HUES64 (cell line): ENCODE measurements at regions not wholly inside any gene's neighbourhood (a gene's known extent, or its start where the extent isn't known, plus 50 kb on each side); places are given as distances from the start of the nearest gene placed in this dataset.

Experiments used
- H3K27ac ChIP-seq: 2 replicates; pipeline ENCODE4 v1.7.0; 2013; ENCODE audit warnings: low read depth, low read length, inconsistent platforms
- H3K27me3 ChIP-seq: 2 replicates; pipeline ENCODE4 v1.6.1; 2013; ENCODE audit warnings: mild to moderate bottlenecking, low read length; ENCODE audit not compliant: insufficient read depth
- H3K36me3 ChIP-seq: 2 replicates; pipeline ENCODE4 v1.6.1; 2013; ENCODE audit warnings: mild to moderate bottlenecking, low read length; ENCODE audit not compliant: insufficient read depth
- H3K4me1 ChIP-seq: 2 replicates; pipeline ENCODE4 v1.6.1; 2013; ENCODE audit warnings: mild to moderate bottlenecking, low read length, moderate library complexity; ENCODE audit not compliant: insufficient read depth
- H3K4me3 ChIP-seq: 2 replicates; pipeline ENCODE4 v1.5.1; 2013; ENCODE audit warnings: mild to moderate bottlenecking, low read length, moderate library complexity
- H3K9ac ChIP-seq: 2 replicates; pipeline ENCODE4 v1.6.1; 2013; ENCODE audit warnings: mild to moderate bottlenecking, low read depth, low read length
- H3K9me3 ChIP-seq: 2 replicates; pipeline ENCODE4 v1.6.1; 2013; ENCODE audit warnings: low read depth, low read length; ENCODE audit not compliant: insufficient read depth
- WGBS: fragments of 150-250, 120-280 bp; methylation state at CpG from one replicate; pipeline ENCODE4 v1.1.7; 2013; ENCODE audit warnings: missing lambda C conversion rate; 5-methylcytosine and 5-hydroxymethylcytosine counted together

- WGBS = 89% methylated on average over 2 of the region's 2 CpGs
- H3K9me3 ChIP-seq = no peaks in the 10 kb centered on the region
Observed at GRCh38 chr2:188645986-188646385, 328.2 kb upstream of the COL3A1 start.

GRCh38 chr2:188647430-188648070 is 326.6 kb upstream of the COL3A1 start:
- Histone ChIP-seq H3K36me3 (no peaks in the 10 kb centered on the region), H3K27ac (no peak overlapping the region), H3K27me3 (no peaks in the 10 kb centered on the region), H3K4me3 (no peak overlapping the region), H3K9ac (no peak overlapping the region), H3K4me1 (no peaks in the 10 kb centered on the region), H3K9me3 (no peaks in the 10 kb centered on the region)
- WGBS = 97% methylated on average over 2 of the region's 3 CpGs

More at GRCh38 chr2:188645986-188646385, 328.2 kb upstream of the COL3A1 start:
- Histone ChIP-seq H3K4me1 (no peaks in the 10 kb centered on the region), H3K36me3 (no peaks in the 10 kb centered on the region), H3K27me3 (no peaks in the 10 kb centered on the region), H3K4me3 (no peak overlapping the region), H3K9ac (no peak overlapping the region), H3K27ac (no peak overlapping the region)

- H3K27me3 ChIP-seq = no peaks in the 10 kb centered on the region
- no peak overlapping the region for H3K9ac ChIP-seq
- WGBS = 97% methylated on average over 1 of the region's 1 CpG
- H3K36me3 ChIP-seq = no peaks in the 10 kb centered on the region
- no peak overlapping the region for H3K27ac ChIP-seq
- H3K4me3 ChIP-seq = no peak overlapping the region
- no peaks in the 10 kb centered on the region for H3K9me3 ChIP-seq
- H3K4me1 ChIP-seq = 0 out of 2 replicates have a peak, but pooled peaks cover under 1% of the 10 kb centered on the region
Observed at GRCh38 chr2:188659656-188660406, 314.3 kb upstream of the COL3A1 start.

DNA sequence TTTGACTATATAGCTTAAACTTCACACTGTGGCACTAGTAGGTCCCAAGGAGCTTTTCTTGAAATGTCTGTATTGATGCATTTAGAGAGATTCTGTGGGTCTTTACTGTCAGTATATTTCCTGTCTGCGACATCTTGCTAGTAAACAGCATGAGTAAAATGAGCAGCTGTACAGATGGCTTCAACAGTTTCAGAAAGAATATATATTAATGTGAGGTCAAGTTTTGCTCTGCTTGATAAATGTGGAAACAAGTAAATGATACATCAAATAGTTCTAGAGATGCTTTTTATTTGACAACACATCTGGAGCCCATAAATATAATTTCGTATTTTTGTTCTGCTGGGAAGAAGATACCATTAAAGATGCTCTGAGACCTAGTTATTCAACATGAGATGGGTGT is 310.9 kb upstream of the COL3A1 start:
- no peak overlapping the region for H3K27ac ChIP-seq
- peaks cover 11% of the 10 kb centered on the region; the same call in 1 of the 2 replicates for H3K4me1 ChIP-seq
- H3K4me3 ChIP-seq = no peak overlapping the region
- H3K27me3 ChIP-seq = no peaks in the 10 kb centered on the region
- WGBS = 86% methylated on average over 1 of the region's 2 CpGs
- H3K9ac ChIP-seq = no peak overlapping the region
- H3K36me3 ChIP-seq = no peaks in the 10 kb centered on the region
- H3K9me3 ChIP-seq = no peaks in the 10 kb centered on the region

DNA sequence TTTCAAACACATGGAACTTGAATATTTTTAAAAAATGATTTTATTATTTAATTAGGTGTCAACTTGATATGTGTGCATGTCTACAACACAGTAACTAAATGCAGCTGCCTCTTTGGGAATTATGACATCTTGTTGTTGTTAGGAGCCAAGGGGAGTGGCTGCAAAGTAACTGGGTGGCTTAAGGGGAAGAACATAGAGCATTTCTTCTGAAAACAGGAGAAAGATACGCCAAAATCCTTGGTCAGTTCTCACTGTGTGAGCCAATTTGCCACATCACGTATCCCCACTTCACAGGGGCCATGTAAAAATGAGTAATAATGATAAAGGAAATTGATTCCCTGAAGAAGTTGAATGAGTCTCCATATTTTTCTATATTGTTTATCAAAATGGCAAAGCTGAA is 309.8 kb upstream of the COL3A1 start:
- no peak overlapping the region for H3K4me3 ChIP-seq
- 91% methylated on average over 2 of the region's 2 CpGs for WGBS
- H3K9ac ChIP-seq = no peak overlapping the region
- H3K36me3 ChIP-seq = no peaks in the 10 kb centered on the region
- H3K27ac ChIP-seq = no peak overlapping the region
- no peaks in the 10 kb centered on the region for H3K9me3 ChIP-seq
- H3K27me3 ChIP-seq = no peaks in the 10 kb centered on the region
- peaks cover 11% of the 10 kb centered on the region; the same call in 1 of the 2 replicates for H3K4me1 ChIP-seq

DNA sequence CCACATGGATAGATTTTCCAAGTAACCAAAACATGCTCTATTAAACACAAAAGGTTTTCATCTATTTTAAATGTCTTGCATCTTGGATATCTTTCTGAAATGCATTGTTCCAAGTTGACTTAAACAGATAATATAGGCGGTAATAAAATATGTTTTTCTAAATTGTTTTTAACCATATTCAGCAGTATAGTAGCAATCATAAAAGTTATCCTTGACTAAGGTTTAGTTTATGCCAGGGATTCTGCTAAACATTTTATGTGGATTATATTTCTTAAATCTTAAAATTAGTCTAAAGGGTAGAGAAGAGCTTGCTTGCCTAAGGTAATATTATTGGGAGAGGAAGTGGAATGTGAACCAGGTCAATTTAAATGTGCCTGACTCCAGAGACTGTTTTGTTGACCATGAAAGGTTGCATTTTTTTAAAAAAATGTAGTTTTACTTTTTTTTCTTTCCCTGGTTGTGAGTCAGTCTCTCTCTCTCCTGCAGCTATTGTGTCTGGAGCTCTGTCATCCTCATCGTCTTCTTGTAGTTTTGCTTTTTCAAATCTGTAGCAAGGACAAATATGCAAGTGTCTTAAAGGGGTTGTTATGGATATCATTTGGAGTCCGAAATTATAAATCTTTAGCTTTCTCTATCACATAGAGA is 309.1 kb upstream of the COL3A1 start:
- WGBS = 83% methylated on average over 1 of the region's 3 CpGs
- Histone ChIP-seq H3K9me3 (no peaks in the 10 kb centered on the region), H3K4me1 (peaks cover 11% of the 10 kb centered on the region; the same call in 1 of the 2 replicates), H3K27me3 (no peaks in the 10 kb centered on the region), H3K4me3 (no peak overlapping the region), H3K9ac (no peak overlapping the region), H3K27ac (no peak overlapping the region), H3K36me3 (no peaks in the 10 kb centered on the region)

DNA sequence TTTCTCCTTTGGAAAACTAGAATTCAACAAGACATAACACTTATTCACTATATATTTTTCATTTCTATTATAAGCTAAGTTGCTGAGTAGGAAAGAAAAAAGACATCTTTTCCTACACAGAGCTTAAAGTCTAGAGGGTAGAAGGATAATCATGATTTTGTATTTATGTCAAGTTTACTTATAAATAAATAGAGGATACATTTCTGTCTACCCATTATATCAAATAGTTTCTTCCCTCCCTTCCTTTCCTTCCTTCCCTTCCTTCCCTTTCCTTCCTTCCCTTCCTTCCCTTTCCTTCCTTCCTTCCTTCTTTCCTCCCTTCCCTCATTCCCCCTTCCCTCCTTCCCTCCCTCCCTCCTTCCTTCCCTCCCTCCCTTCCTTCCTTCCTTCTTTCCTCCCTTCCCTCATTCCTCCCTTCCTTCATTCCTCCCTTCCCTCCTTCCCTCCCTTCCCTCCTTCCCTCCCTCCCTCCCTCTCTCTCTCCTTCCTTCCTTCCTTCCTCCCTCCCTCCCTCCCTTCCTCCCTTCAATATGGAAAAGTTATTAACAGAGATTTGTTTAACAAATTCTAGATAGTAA is 308.4 kb upstream of the COL3A1 start:
- no peak overlapping the region for H3K4me3 ChIP-seq
- H3K27ac ChIP-seq = no peak overlapping the region
- no peak overlapping the region for H3K9ac ChIP-seq
- no peaks in the 10 kb centered on the region for H3K9me3 ChIP-seq
- no peaks in the 10 kb centered on the region for H3K27me3 ChIP-seq
- H3K4me1 ChIP-seq = peaks cover 11% of the 10 kb centered on the region; the same call in 1 of the 2 replicates
- H3K36me3 ChIP-seq = no peaks in the 10 kb centered on the region

DNA sequence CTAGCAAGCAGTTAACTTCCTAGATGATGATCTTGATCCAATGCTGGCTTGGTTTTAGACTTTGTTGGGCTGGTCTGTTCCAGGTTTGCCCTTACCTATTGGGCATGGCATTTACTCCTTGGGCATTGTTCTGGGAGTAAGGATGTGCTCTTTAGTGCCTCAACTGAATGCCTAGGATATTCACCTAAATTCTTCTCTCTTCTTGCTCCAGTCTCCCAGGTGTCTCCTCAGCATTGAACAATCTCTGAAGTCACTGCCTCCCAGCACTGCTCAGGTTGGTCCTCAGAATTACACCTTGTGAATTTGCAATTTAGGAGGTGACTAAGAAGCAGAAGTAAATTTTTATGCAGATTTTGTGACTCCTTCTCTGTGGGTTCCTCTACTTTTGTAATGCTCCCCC is 307.7 kb upstream of the COL3A1 start:
- Histone ChIP-seq H3K4me1 (peaks cover 11% of the 10 kb centered on the region; the same call in 1 of the 2 replicates), H3K36me3 (no peaks in the 10 kb centered on the region), H3K27ac (no peak overlapping the region), H3K9ac (no peak overlapping the region), H3K27me3 (no peaks in the 10 kb centered on the region), H3K9me3 (no peaks in the 10 kb centered on the region), H3K4me3 (no peak overlapping the region)

- Histone ChIP-seq H3K36me3 (no peaks in the 10 kb centered on the region), H3K4me1 (peaks cover 11% of the 10 kb centered on the region; the same call in 1 of the 2 replicates), H3K27ac (no peak overlapping the region), H3K27me3 (no peaks in the 10 kb centered on the region), H3K9ac (no peak overlapping the region), H3K9me3 (no peaks in the 10 kb centered on the region), H3K4me3 (no peak overlapping the region)
- 86% methylated on average over 4 of the region's 4 CpGs for WGBS
Observed at GRCh38 chr2:188668017-188668680, 306.0 kb upstream of the COL3A1 start.

GRCh38 chr2:188675391-188676009 is 298.7 kb upstream of the COL3A1 start:
- Histone ChIP-seq H3K27ac (no peak overlapping the region; the same call in 1 of the 2 replicates), H3K9me3 (no peaks in the 10 kb centered on the region), H3K4me3 (no peak overlapping the region), H3K36me3 (no peaks in the 10 kb centered on the region), H3K4me1 (peaks cover 14% of the 10 kb centered on the region), H3K27me3 (no peaks in the 10 kb centered on the region), H3K9ac (peak overlapping the region; percentile 44; the same call in 1 of the 2 replicates)
